NCI-H1694 (cell line): ENCODE measurements at regions not wholly inside any gene's neighbourhood (a gene's known extent, or its start where the extent isn't known, plus 50 kb on each side); places are given as distances from the start of the nearest gene placed in this dataset.
"Not testable (repeated sequence)": the region's sequence is repeated elsewhere in the genome, so short reads cannot be mapped to it uniquely, and the experiment has no call there.

Source experiments
- DNase-seq: peaks from one replicate; lab custom pipeline; 2025; lab: John Stamatoyannopoulos, UW

- DNase-seq: no peak
Observed at GRCh38 chr4:186979961-186980745, 256.5 kb upstream of the FAT1 start.

GRCh38 chr4:186981161-186981560, 257.5 kb upstream of the FAT1 start:
- DNase-seq: no peak

GRCh38 chr4:186982160-186982559, 258.5 kb upstream of the FAT1 start:
- no peak for DNase-seq

GRCh38 chr4:186984105-186984644, 260.5 kb upstream of the FAT1 start:
- no peak for DNase-seq

GRCh38 chr4:186999686-187000085, 276.0 kb upstream of the FAT1 start:
- no peak for DNase-seq

GRCh38 chr4:187000281-187000680, 276.6 kb upstream of the FAT1 start:
- no peak for DNase-seq

GRCh38 chr4:187002133-187002532, 278.5 kb upstream of the FAT1 start:
- not testable (repeated sequence) for DNase-seq

GRCh38 chr4:187004628-187005027, 281.0 kb upstream of the FAT1 start:
- DNase-seq: no peak

- DNase-seq: no peak
Observed at GRCh38 chr4:187006189-187006618, 282.5 kb upstream of the FAT1 start.

GRCh38 chr4:187010052-187010451, 286.4 kb upstream of the FAT1 start:
- DNase-seq: no peak

- no peak for DNase-seq
Observed at GRCh38 chr4:187016101-187016500, 292.4 kb upstream of the FAT1 start.

GRCh38 chr4:187017147-187017546, 293.5 kb upstream of the FAT1 start:
- DNase-seq: no peak

GRCh38 chr4:187019896-187020295, 296.2 kb upstream of the FAT1 start:
- DNase-seq: no peak

- no peak for DNase-seq
Observed at GRCh38 chr4:187020676-187021075, 297.0 kb upstream of the FAT1 start.

- DNase-seq: no peak
Observed at GRCh38 chr4:187021436-187022205, 298.0 kb upstream of the FAT1 start.

- no peak for DNase-seq
Observed at GRCh38 chr4:187027272-187027671, 303.6 kb upstream of the FAT1 start.

- DNase-seq: no peak
Observed at GRCh38 chr4:187042251-187042650, 318.6 kb upstream of the FAT1 start.

- no peak for DNase-seq
Observed at GRCh38 chr4:187046471-187046870, 322.8 kb upstream of the FAT1 start.

- DNase-seq: no peak
Observed at GRCh38 chr4:187059021-187059420, 335.4 kb upstream of the FAT1 start.

GRCh38 chr4:187059895-187060294, 336.2 kb upstream of the FAT1 start:
- no peak for DNase-seq

GRCh38 chr4:187060551-187060950, 336.9 kb upstream of the FAT1 start:
- no peak for DNase-seq

- DNase-seq: no peak
Observed at GRCh38 chr4:187063251-187063650, 339.6 kb upstream of the FAT1 start.

GRCh38 chr4:187064033-187064432, 340.4 kb upstream of the FAT1 start:
- DNase-seq: no peak
